Smooth muscle cell (in vitro differentiated cells): ENCODE measurements at regions not wholly inside any gene's neighbourhood (a gene's known extent, or its start where the extent isn't known, plus 50 kb on each side); places are given as distances from the start of the nearest gene placed in this dataset.

Experiments
- DNase-seq: peaks from one replicate; lab custom pipeline; 2025; ENCODE audit not compliant: unreplicated experiment; lab: John Stamatoyannopoulos, UW
- H2AFZ ChIP-seq: fragments of 200-600 bp; sonication (generic); 2 replicates; pipeline ENCODE4 v1.6.0; 2016; ENCODE audit warnings: antibody characterized with exemption, low read depth, mild to moderate bottlenecking
- H3F3A ChIP-seq: fragments of 200-600 bp; sonication (generic); 2 replicates; pipeline ENCODE4 v1.6.0; 2017; ENCODE audit warnings: antibody characterized with exemption, low read depth
- H3K27ac ChIP-seq: fragments of 200-600 bp; sonication (generic); 2 replicates; pipeline ENCODE4 v1.5.1; 2016; ENCODE audit warnings: low read depth, mild to moderate bottlenecking
- H3K27me3 ChIP-seq: fragments of 200-600 bp; sonication (generic); 2 replicates; pipeline ENCODE4 v1.6.1; 2016; ENCODE audit warnings: low read depth, mild to moderate bottlenecking
- H3K36me3 ChIP-seq: fragments of 200-600 bp; sonication (generic); 2 replicates; pipeline ENCODE4 v1.5.1; 2016; ENCODE audit warnings: low read depth
- H3K4me1 ChIP-seq: fragments of 200-600 bp; sonication (generic); 2 replicates; pipeline ENCODE4 v1.5.1; 2016; ENCODE audit warnings: low read depth
- H3K4me2 ChIP-seq: fragments of 200-600 bp; sonication (generic); 2 replicates; pipeline ENCODE4 v1.6.0; 2016; ENCODE audit warnings: mild to moderate bottlenecking
- H3K4me3 ChIP-seq: fragments of 200-600 bp; sonication (generic); 2 replicates; pipeline ENCODE4 v1.5.1; 2016; ENCODE audit warnings: mild to moderate bottlenecking
- H3K79me2 ChIP-seq: fragments of 200-600 bp; sonication (generic); 2 replicates; pipeline ENCODE4 v1.6.0; 2016; ENCODE audit warnings: low read depth, mild to moderate bottlenecking
- H3K9ac ChIP-seq: fragments of 200-600 bp; sonication (generic); 2 replicates; pipeline ENCODE4 v1.6.0; 2016; ENCODE audit warnings: low read depth
- H3K9me3 ChIP-seq: fragments of 200-600 bp; sonication (generic); replicated peaks from 2 replicates; pipeline ENCODE4 v1.5.1; 2016; ENCODE audit warnings: low read depth
- H4K20me1 ChIP-seq: fragments of 200-600 bp; sonication (generic); 2 replicates; pipeline ENCODE4 v1.6.0; 2016; ENCODE audit warnings: low read depth
- CTCF ChIP-seq: fragments of 200-600 bp; sonication (generic); IDR thresholded peaks from 2 replicates; pipeline ENCODE4 v1.5.1; 2017; ENCODE audit warnings: borderline replicate concordance, mild to moderate bottlenecking, antibody characterized with exemption; ENCODE audit not compliant: insufficient read depth, poor library complexity, severe bottlenecking
- WGBS: methylation state at CpG from one replicate; pipeline ENCODE4 v1.1.7; 2016; ENCODE audit warnings: low lambda C conversion rate; 5-methylcytosine and 5-hydroxymethylcytosine counted together

- no peaks in the 10 kb centered on the region for H3K4me1 ChIP-seq
- no peak overlapping the region for H3K27ac ChIP-seq
- no peak overlapping the region for H2AFZ ChIP-seq
- H3K9me3 ChIP-seq = no peaks in the 10 kb centered on the region
- no peak overlapping the region for H3K4me2 ChIP-seq
- no peaks in the 10 kb centered on the region for H4K20me1 ChIP-seq
- WGBS = 89% methylated on average over 2 of the region's 2 CpGs
- no peaks in the 10 kb centered on the region for H3F3A ChIP-seq
- no peak overlapping the region for H3K9ac ChIP-seq
- H3K79me2 ChIP-seq = no peaks in the 10 kb centered on the region
- H3K4me3 ChIP-seq = no peak overlapping the region
- no peaks in the 10 kb centered on the region for H3K27me3 ChIP-seq
- H3K36me3 ChIP-seq = no peaks in the 10 kb centered on the region
- no peak for DNase-seq
- TF ChIP-seq CTCF = no peak
Measured at GRCh38 chr18:30455741-30456140, 586.8 kb downstream of the DSC3 start.

GRCh38 chr18:30454920-30455319, 587.6 kb downstream of the DSC3 start:
- H3K79me2 ChIP-seq = no peaks in the 10 kb centered on the region
- no peak for TF ChIP-seq CTCF
- H4K20me1 ChIP-seq = no peaks in the 10 kb centered on the region
- 94% methylated on average over 4 of the region's 4 CpGs for WGBS
- no peak for DNase-seq
- no peak overlapping the region for H3K4me3 ChIP-seq
- no peak overlapping the region for H3K27ac ChIP-seq
- H3K4me1 ChIP-seq = no peaks in the 10 kb centered on the region
- H3K9ac ChIP-seq = no peak overlapping the region
- H3K27me3 ChIP-seq = no peaks in the 10 kb centered on the region
- no peak overlapping the region for H3K4me2 ChIP-seq
- H3K9me3 ChIP-seq = no peaks in the 10 kb centered on the region
- no peaks in the 10 kb centered on the region for H3F3A ChIP-seq
- no peaks in the 10 kb centered on the region for H3K36me3 ChIP-seq
- no peak overlapping the region for H2AFZ ChIP-seq

DNA sequence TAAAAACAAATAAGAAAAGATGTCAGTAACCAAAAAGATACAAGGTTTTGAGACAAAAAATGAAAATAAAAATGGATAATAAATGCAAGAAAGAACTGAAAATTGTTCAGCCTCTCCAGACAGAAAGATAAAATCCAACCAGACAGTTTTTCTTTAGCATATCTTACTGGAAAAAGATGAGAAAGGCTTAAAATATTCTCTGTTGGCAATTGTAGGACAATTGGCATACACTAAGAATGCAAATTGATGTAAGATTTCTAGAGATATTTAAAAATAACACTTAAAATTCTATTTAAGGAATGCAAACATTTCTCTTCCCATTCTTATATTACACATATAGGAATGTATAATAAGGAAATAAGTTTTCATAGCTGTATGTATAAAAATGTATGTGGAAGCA, 590.6 kb downstream of the DSC3 start:
- no peak for TF ChIP-seq CTCF
- Histone ChIP-seq H3K79me2 (no peaks in the 10 kb centered on the region), H3K9me3 (no peaks in the 10 kb centered on the region), H3K9ac (no peak overlapping the region), H3K4me3 (no peak overlapping the region), H3F3A (no peaks in the 10 kb centered on the region), H4K20me1 (no peaks in the 10 kb centered on the region), H3K27ac (no peak overlapping the region), H2AFZ (peak overlapping the region; percentile 12), H3K4me1 (no peaks in the 10 kb centered on the region), H3K4me2 (no peak overlapping the region), H3K27me3 (no peaks in the 10 kb centered on the region), H3K36me3 (no peaks in the 10 kb centered on the region)
- no peak for DNase-seq

- Histone ChIP-seq H3F3A (no peaks in the 10 kb centered on the region), H3K9ac (no peak overlapping the region), H3K4me3 (no peak overlapping the region), H3K27me3 (no peaks in the 10 kb centered on the region), H4K20me1 (no peaks in the 10 kb centered on the region), H2AFZ (no peak overlapping the region), H3K27ac (no peak overlapping the region), H3K4me2 (no peak overlapping the region), H3K79me2 (no peaks in the 10 kb centered on the region), H3K36me3 (no peaks in the 10 kb centered on the region), H3K9me3 (no peaks in the 10 kb centered on the region), H3K4me1 (no peaks in the 10 kb centered on the region)
- DNase-seq = no peak
- WGBS = 60% methylated on average over 2 of the region's 2 CpGs
- TF ChIP-seq CTCF = no peak
Measured at GRCh38 chr18:30450927-30451326, 591.6 kb downstream of the DSC3 start.
